Trophoblast cell (in vitro differentiated cells and primary cell): ENCODE measurements at regions not wholly inside any gene's neighbourhood (a gene's known extent, or its start where the extent isn't known, plus 50 kb on each side); places are given as distances from the start of the nearest gene placed in this dataset.
A peak's percentile ranks its signal among the peaks of the same experiment; 100 is the strongest.
"Not testable (repeated sequence)": the region's sequence is repeated elsewhere in the genome, so short reads cannot be mapped to it uniquely, and the experiment has no call there.

ENCODE experiments used
- DNase-seq, 2 donors: peaks; one replicate each; pipeline ENCODE4 v3.0.0-alpha.2; 2016
- H2AFZ ChIP-seq: 2 replicates; pipeline ENCODE4 v1.6.1; 2013; ENCODE audit warnings: low read length, moderate library complexity, mild to moderate bottlenecking; ENCODE audit not compliant: insufficient read depth, poor library complexity
- H2AK5ac ChIP-seq: 2 replicates; pipeline ENCODE4 v1.6.1; 2013; ENCODE audit warnings: mild to moderate bottlenecking, low read length
- H2BK120ac ChIP-seq: 2 replicates; pipeline ENCODE4 v1.6.1; 2013; ENCODE audit warnings: low read length, mild to moderate bottlenecking, moderate library complexity; ENCODE audit not compliant: insufficient read depth, poor library complexity
- H2BK12ac ChIP-seq: 2 replicates; pipeline ENCODE4 v1.6.1; 2013; ENCODE audit warnings: mild to moderate bottlenecking, low read length, moderate library complexity
- H2BK5ac ChIP-seq: 2 replicates; pipeline ENCODE4 v1.6.1; 2013; ENCODE audit warnings: low read length, low read depth, moderate library complexity, mild to moderate bottlenecking; ENCODE audit not compliant: poor library complexity
- H3K14ac ChIP-seq: 2 replicates; pipeline ENCODE4 v1.6.1; 2013; ENCODE audit warnings: mild to moderate bottlenecking, low read length
- H3K18ac ChIP-seq: 2 replicates; pipeline ENCODE4 v1.6.1; 2013; ENCODE audit warnings: mild to moderate bottlenecking, low read length
- H3K23ac ChIP-seq: 2 replicates; pipeline ENCODE4 v1.6.1; 2013; ENCODE audit warnings: low read length
- H3K27ac ChIP-seq: 2 replicates; pipeline ENCODE4 v1.5.1; 2013; ENCODE audit warnings: low read depth, mild to moderate bottlenecking, inconsistent platforms, low read length, moderate library complexity
- H3K27me3 ChIP-seq: 2 replicates; pipeline ENCODE4 v1.6.1; 2013; ENCODE audit warnings: inconsistent platforms, mild to moderate bottlenecking, low read length, moderate library complexity; ENCODE audit not compliant: insufficient read depth
- H3K36me3 ChIP-seq, 2 experiments: 1 replicate in 1 of 2; 2 replicates in 1 of 2; pipeline ENCODE4 v1.6.1; 2013; ENCODE audit warnings: low read length in 2 of 2, mild to moderate bottlenecking in 2 of 2, moderate library complexity in 1 of 2; ENCODE audit not compliant: insufficient read depth in 2 of 2, control insufficient read depth in 1 of 2
- H3K4ac ChIP-seq: 2 replicates; pipeline ENCODE4 v1.6.1; 2013; ENCODE audit warnings: low read depth, mild to moderate bottlenecking, low read length, moderate library complexity
- H3K4me1 ChIP-seq, 2 experiments: 1 replicate in 1 of 2; 2 replicates in 1 of 2; pipeline ENCODE4 v1.6.1; 2013; ENCODE audit warnings: low read length in 2 of 2, mild to moderate bottlenecking in 2 of 2, moderate library complexity in 1 of 2; ENCODE audit not compliant: insufficient read depth in 2 of 2, control insufficient read depth in 1 of 2
- H3K4me2 ChIP-seq: 2 replicates; pipeline ENCODE4 v1.6.1; 2013; ENCODE audit warnings: inconsistent platforms, mild to moderate bottlenecking, low read length, moderate library complexity
- H3K4me3 ChIP-seq: 2 replicates; pipeline ENCODE4 v1.5.1; 2013; ENCODE audit warnings: mild to moderate bottlenecking, low read depth, low read length, inconsistent platforms
- H3K79me1 ChIP-seq: one replicate; pipeline ENCODE4 v1.6.1; 2013; ENCODE audit warnings: low read length
- H3K79me2 ChIP-seq: 2 replicates; pipeline ENCODE4 v1.6.1; 2013; ENCODE audit warnings: low read length, mild to moderate bottlenecking; ENCODE audit not compliant: control insufficient read depth, insufficient read depth, poor library complexity
- H3K9ac ChIP-seq: 2 replicates; pipeline ENCODE4 v1.6.1; 2013; ENCODE audit warnings: mild to moderate bottlenecking, low read length
- H3K9me3 ChIP-seq: 2 replicates; pipeline ENCODE4 v1.6.1; 2013; ENCODE audit warnings: low read depth, mild to moderate bottlenecking, control low read depth, inconsistent platforms, low read length; ENCODE audit not compliant: insufficient read depth
- H4K12ac ChIP-seq: 2 replicates; pipeline ENCODE4 v1.6.1; 2013; ENCODE audit warnings: low read depth, mild to moderate bottlenecking, low read length, moderate library complexity
- H4K8ac ChIP-seq: 2 replicates; pipeline ENCODE4 v1.6.1; 2013; ENCODE audit warnings: low read depth, mild to moderate bottlenecking, low read length, moderate library complexity
- H4K91ac ChIP-seq: one replicate; pipeline ENCODE4 v1.6.1; 2013; ENCODE audit warnings: low read depth, mild to moderate bottlenecking, low read length, moderate library complexity
- WGBS: extraction: QIAGEN DNeasy Blood & Tissue Kit; methylation state at CpG from one replicate; pipeline ENCODE4 v1.1.7; 2013; ENCODE audit warnings: missing lambda C conversion rate; ENCODE audit not compliant: insufficient read length, insufficient coverage; ENCODE audit errors: extremely low coverage; 5-methylcytosine and 5-hydroxymethylcytosine counted together

DNA sequence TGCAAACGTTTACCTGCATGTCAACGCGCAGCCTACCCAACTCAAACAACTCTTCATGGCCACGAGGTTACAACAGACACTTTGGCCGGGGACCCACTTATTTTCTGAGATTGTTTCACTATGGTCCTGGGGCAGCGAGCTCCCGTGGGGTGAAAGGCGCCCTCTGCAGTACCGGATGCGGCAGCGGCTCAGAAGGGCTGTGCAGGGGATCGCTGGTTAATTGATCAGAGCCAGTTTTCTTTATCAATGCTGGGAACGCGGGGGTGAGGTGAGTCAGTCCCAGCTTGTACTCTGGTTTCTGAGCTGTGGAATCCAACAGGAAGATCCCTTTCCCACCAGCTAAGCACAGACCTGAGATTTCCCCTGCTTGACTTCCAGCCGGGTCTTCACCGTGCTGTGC is 366.5 kb upstream of the KLF6 start:
- no peak overlapping the region for H3K27ac ChIP-seq
- H3K4me1 ChIP-seq: peaks cover 0 to 3% of the 10 kb centered on the region in 2 experiments
- H3K79me2 ChIP-seq: no peaks in the 10 kb centered on the region
- H2BK12ac ChIP-seq: no peak overlapping the region
- no peak overlapping the region for H3K4ac ChIP-seq
- no peak overlapping the region for H4K91ac ChIP-seq
- H3K27me3 ChIP-seq: no peaks in the 10 kb centered on the region
- no peak overlapping the region for H2AK5ac ChIP-seq
- no peak overlapping the region for H3K18ac ChIP-seq
- no peak overlapping the region for H3K14ac ChIP-seq
- no peak overlapping the region for H4K8ac ChIP-seq
- no peak overlapping the region for H3K9ac ChIP-seq
- no peak for DNase-seq
- H3K9me3 ChIP-seq: no peaks in the 10 kb centered on the region
- H3K4me3 ChIP-seq: no peak overlapping the region
- H2AFZ ChIP-seq: no peak overlapping the region
- no peaks in the 10 kb centered on the region for H3K79me1 ChIP-seq
- no peak overlapping the region for H2BK5ac ChIP-seq
- H3K36me3 ChIP-seq: no peaks in the 10 kb centered on the region
- H3K23ac ChIP-seq: no peak overlapping the region
- H3K4me2 ChIP-seq: no peak overlapping the region
- H4K12ac ChIP-seq: no peak overlapping the region
- WGBS: no CpG with 5 or more reads among the region's 16 CpGs
- H2BK120ac ChIP-seq: peak overlapping the region; percentile 14

GRCh38 chr10:4150676-4151075 is 365.7 kb upstream of the KLF6 start:
- no peak overlapping the region for H2AFZ ChIP-seq
- WGBS: no CpG with 5 or more reads among the region's 4 CpGs
- H3K18ac ChIP-seq: no peak overlapping the region
- H2BK12ac ChIP-seq: no peak overlapping the region
- no peaks in the 10 kb centered on the region for H3K9me3 ChIP-seq
- no peak overlapping the region for H3K27ac ChIP-seq
- no peak overlapping the region for H3K4me3 ChIP-seq
- no peaks in the 10 kb centered on the region for H3K79me1 ChIP-seq
- H3K9ac ChIP-seq: no peak overlapping the region
- no peak for DNase-seq
- no peak overlapping the region for H3K4ac ChIP-seq
- no peak overlapping the region for H4K12ac ChIP-seq
- no peaks in the 10 kb centered on the region for H3K27me3 ChIP-seq
- H2AK5ac ChIP-seq: no peak overlapping the region
- no peak overlapping the region for H3K14ac ChIP-seq
- no peak overlapping the region for H3K4me2 ChIP-seq
- H3K79me2 ChIP-seq: no peaks in the 10 kb centered on the region
- H3K4me1 ChIP-seq: peaks cover 0 to 3% of the 10 kb centered on the region in 2 experiments
- H3K36me3 ChIP-seq: no peaks in the 10 kb centered on the region
- no peak overlapping the region for H4K8ac ChIP-seq
- H3K23ac ChIP-seq: no peak overlapping the region
- H2BK120ac ChIP-seq: no peak overlapping the region
- peak overlapping the region; percentile 12 for H4K91ac ChIP-seq
- no peak overlapping the region for H2BK5ac ChIP-seq

DNA sequence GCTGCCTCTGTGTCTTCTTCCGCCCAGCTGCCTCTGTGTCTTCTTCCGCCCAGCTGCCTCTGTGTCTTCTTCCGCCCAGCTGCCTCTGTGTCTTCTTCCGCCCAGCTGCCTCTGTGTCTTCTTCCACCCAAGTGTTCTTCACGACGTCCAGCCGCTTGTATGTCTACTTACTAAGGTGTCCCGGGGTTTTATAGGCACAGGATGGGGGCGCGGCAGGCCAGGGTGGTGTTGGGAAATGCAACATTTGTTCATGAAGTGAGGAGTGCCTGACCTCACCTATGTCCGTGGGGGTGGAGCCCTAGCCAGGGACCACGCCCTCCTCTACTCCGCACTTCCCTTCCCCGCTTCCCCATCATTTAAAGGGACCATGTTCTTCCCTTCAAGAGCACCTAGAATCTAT is 364.5 kb upstream of the KLF6 start:
- not testable (repeated sequence) for H3K4me2 ChIP-seq, H2BK120ac ChIP-seq, H2BK5ac ChIP-seq, H4K91ac ChIP-seq, H4K12ac ChIP-seq, H3K79me1 ChIP-seq, H3K9me3 ChIP-seq, H3K18ac ChIP-seq, H3K79me2 ChIP-seq, H3K4ac ChIP-seq, H4K8ac ChIP-seq, H3K9ac ChIP-seq, H3K4me3 ChIP-seq, H2AFZ ChIP-seq, H3K27ac ChIP-seq, H3K4me1 ChIP-seq, H2AK5ac ChIP-seq, H3K36me3 ChIP-seq, H2BK12ac ChIP-seq, H3K27me3 ChIP-seq, H3K14ac ChIP-seq, DNase-seq, H3K23ac ChIP-seq
- whole genome bisulfite sequencing: no CpG with 5 or more reads among the region's 14 CpGs

- H3K4ac ChIP-seq: no peak overlapping the region
- no peak overlapping the region for H2BK12ac ChIP-seq
- H3K9ac ChIP-seq: no peak overlapping the region
- H3K23ac ChIP-seq: no peak overlapping the region
- H2BK5ac ChIP-seq: no peak overlapping the region
- H2BK120ac ChIP-seq: no peak overlapping the region
- no peaks in the 10 kb centered on the region for H3K79me2 ChIP-seq
- no peak overlapping the region for H3K18ac ChIP-seq
- peaks cover 0 to 5% of the 10 kb centered on the region in 2 experiments for H3K4me1 ChIP-seq
- no peak overlapping the region for H3K14ac ChIP-seq
- no peak overlapping the region for H3K4me2 ChIP-seq
- no peak overlapping the region for H4K91ac ChIP-seq
- H3K79me1 ChIP-seq: no peaks in the 10 kb centered on the region
- no peak overlapping the region for H3K27ac ChIP-seq
- no peak overlapping the region for H3K4me3 ChIP-seq
- no peak overlapping the region for H2AK5ac ChIP-seq
- H4K12ac ChIP-seq: no peak overlapping the region
- H3K27me3 ChIP-seq: no peaks in the 10 kb centered on the region
- H3K36me3 ChIP-seq: no peaks in the 10 kb centered on the region
- H4K8ac ChIP-seq: no peak overlapping the region
- no peaks in the 10 kb centered on the region for H3K9me3 ChIP-seq
- no peak for DNase-seq
- no peak overlapping the region for H2AFZ ChIP-seq
Observed at GRCh38 chr10:4147245-4147644, 362.2 kb upstream of the KLF6 start.
